Smooth muscle cell (in vitro differentiated cells): ENCODE measurements at regions not wholly inside any gene's neighbourhood (a gene's known extent, or its start where the extent isn't known, plus 50 kb on each side); places are given as distances from the start of the nearest gene placed in this dataset.

ENCODE experiments used
- DNase-seq: peaks from one replicate; lab custom pipeline; 2025; ENCODE audit not compliant: unreplicated experiment; lab: John Stamatoyannopoulos, UW
- H2AFZ ChIP-seq: fragments of 200-600 bp; sonication (generic); 2 replicates; pipeline ENCODE4 v1.6.0; 2016; ENCODE audit warnings: antibody characterized with exemption, low read depth, mild to moderate bottlenecking
- H3F3A ChIP-seq: fragments of 200-600 bp; sonication (generic); 2 replicates; pipeline ENCODE4 v1.6.0; 2017; ENCODE audit warnings: antibody characterized with exemption, low read depth
- H3K27ac ChIP-seq: fragments of 200-600 bp; sonication (generic); 2 replicates; pipeline ENCODE4 v1.5.1; 2016; ENCODE audit warnings: low read depth, mild to moderate bottlenecking
- H3K27me3 ChIP-seq: fragments of 200-600 bp; sonication (generic); 2 replicates; pipeline ENCODE4 v1.6.1; 2016; ENCODE audit warnings: low read depth, mild to moderate bottlenecking
- H3K36me3 ChIP-seq: fragments of 200-600 bp; sonication (generic); 2 replicates; pipeline ENCODE4 v1.5.1; 2016; ENCODE audit warnings: low read depth
- H3K4me1 ChIP-seq: fragments of 200-600 bp; sonication (generic); 2 replicates; pipeline ENCODE4 v1.5.1; 2016; ENCODE audit warnings: low read depth
- H3K4me2 ChIP-seq: fragments of 200-600 bp; sonication (generic); 2 replicates; pipeline ENCODE4 v1.6.0; 2016; ENCODE audit warnings: mild to moderate bottlenecking
- H3K4me3 ChIP-seq: fragments of 200-600 bp; sonication (generic); 2 replicates; pipeline ENCODE4 v1.5.1; 2016; ENCODE audit warnings: mild to moderate bottlenecking
- H3K79me2 ChIP-seq: fragments of 200-600 bp; sonication (generic); 2 replicates; pipeline ENCODE4 v1.6.0; 2016; ENCODE audit warnings: low read depth, mild to moderate bottlenecking
- H3K9ac ChIP-seq: fragments of 200-600 bp; sonication (generic); 2 replicates; pipeline ENCODE4 v1.6.0; 2016; ENCODE audit warnings: low read depth
- H3K9me3 ChIP-seq: fragments of 200-600 bp; sonication (generic); replicated peaks from 2 replicates; pipeline ENCODE4 v1.5.1; 2016; ENCODE audit warnings: low read depth
- H4K20me1 ChIP-seq: fragments of 200-600 bp; sonication (generic); 2 replicates; pipeline ENCODE4 v1.6.0; 2016; ENCODE audit warnings: low read depth
- CTCF ChIP-seq: fragments of 200-600 bp; sonication (generic); IDR thresholded peaks from 2 replicates; pipeline ENCODE4 v1.5.1; 2017; ENCODE audit warnings: borderline replicate concordance, mild to moderate bottlenecking, antibody characterized with exemption; ENCODE audit not compliant: insufficient read depth, poor library complexity, severe bottlenecking
- WGBS: methylation state at CpG from one replicate; pipeline ENCODE4 v1.1.7; 2016; ENCODE audit warnings: low lambda C conversion rate; 5-methylcytosine and 5-hydroxymethylcytosine counted together

GRCh38 chr11:31912808-31913207, 101.7 kb upstream of the PAX6 start:
- H4K20me1 ChIP-seq: no peaks in the 10 kb centered on the region
- H3K9ac ChIP-seq: no peak overlapping the region
- 70% methylated on average over 1 of the region's 1 CpG for WGBS
- no peaks in the 10 kb centered on the region for H3K9me3 ChIP-seq
- no peaks in the 10 kb centered on the region for H3K36me3 ChIP-seq
- no peaks in the 10 kb centered on the region for H3K27me3 ChIP-seq
- H3K27ac ChIP-seq: no peak overlapping the region
- H3K4me3 ChIP-seq: no peak overlapping the region
- H3F3A ChIP-seq: no peaks in the 10 kb centered on the region
- no peaks in the 10 kb centered on the region for H3K79me2 ChIP-seq
- H3K4me1 ChIP-seq: no peaks in the 10 kb centered on the region
- no peak overlapping the region for H2AFZ ChIP-seq
- no peak for TF ChIP-seq CTCF
- no peak overlapping the region for H3K4me2 ChIP-seq
- DNase-seq: no peak

- WGBS: 96% methylated on average over 1 of the region's 1 CpG
- Histone ChIP-seq H3K9me3 (no peaks in the 10 kb centered on the region), H3K79me2 (no peaks in the 10 kb centered on the region), H3K4me3 (no peak overlapping the region), H3K4me2 (no peak overlapping the region), H3F3A (no peaks in the 10 kb centered on the region), H3K36me3 (no peaks in the 10 kb centered on the region), H3K4me1 (no peaks in the 10 kb centered on the region), H3K9ac (no peak overlapping the region), H3K27ac (no peak overlapping the region), H3K27me3 (no peaks in the 10 kb centered on the region), H4K20me1 (no peaks in the 10 kb centered on the region), H2AFZ (no peak overlapping the region)
- DNase-seq: no peak
- TF ChIP-seq CTCF: no peak
These were observed 99.9 kb upstream of the PAX6 start for GRCh38 chr11:31910950-31911576.

GRCh38 chr11:31903225-31904074, 92.3 kb upstream of the PAX6 start:
- DNase-seq: no peak
- Histone ChIP-seq H3K4me1 (no peaks in the 10 kb centered on the region), H3K4me3 (no peak overlapping the region), H4K20me1 (no peaks in the 10 kb centered on the region), H3K79me2 (no peaks in the 10 kb centered on the region), H3K27ac (no peak overlapping the region), H3K9ac (no peak overlapping the region), H3K27me3 (no peaks in the 10 kb centered on the region), H2AFZ (no peak overlapping the region), H3F3A (no peaks in the 10 kb centered on the region), H3K9me3 (no peaks in the 10 kb centered on the region), H3K36me3 (no peaks in the 10 kb centered on the region), H3K4me2 (no peak overlapping the region)
- 86% methylated on average over 14 of the region's 14 CpGs for WGBS
- TF ChIP-seq CTCF: no peak
